Karpas-422 (cell line): ENCODE measurements at regions not wholly inside any gene's neighbourhood (a gene's known extent, or its start where the extent isn't known, plus 50 kb on each side); places are given as distances from the start of the nearest gene placed in this dataset.
"Not testable (repeated sequence)": the region's sequence is repeated elsewhere in the genome, so short reads cannot be mapped to it uniquely, and the experiment has no call there.

Source experiments
- DNase-seq: peaks from one replicate; pipeline ENCODE4 v3.0.0-alpha.2; 2015
- H2AFZ ChIP-seq: fragments of 200-600 bp; sonication (generic); 2 replicates; pipeline ENCODE4 v1.6.1; 2014; ENCODE audit warnings: antibody characterized with exemption, low read length, mixed read lengths
- H3K27ac ChIP-seq: fragments of 200-600 bp; sonication (generic); 2 replicates; pipeline ENCODE4 v1.5.1; 2014; ENCODE audit warnings: mild to moderate bottlenecking, low read length, moderate library complexity
- H3K27me3 ChIP-seq: fragments of 200-600 bp; sonication (generic); 2 replicates; pipeline ENCODE4 v1.6.1; 2014; ENCODE audit warnings: low read length, mixed read lengths
- H3K36me3 ChIP-seq: fragments of 200-600 bp; sonication (generic); 2 replicates; pipeline ENCODE4 v1.6.1; 2014; ENCODE audit warnings: low read length, mixed read lengths; ENCODE audit not compliant: insufficient read depth
- H3K4me1 ChIP-seq: fragments of 200-600 bp; sonication (generic); 2 replicates; pipeline ENCODE4 v1.6.1; 2014; ENCODE audit warnings: mild to moderate bottlenecking, low read length, mixed read lengths
- H3K4me2 ChIP-seq: fragments of 200-600 bp; sonication (generic); 2 replicates; pipeline ENCODE4 v1.6.1; 2014; ENCODE audit warnings: low read length, low read depth, mild to moderate bottlenecking; ENCODE audit not compliant: poor library complexity, severe bottlenecking
- H3K4me3 ChIP-seq: fragments of 200-600 bp; sonication (generic); 2 replicates; pipeline ENCODE4 v1.5.1; 2014; ENCODE audit warnings: mild to moderate bottlenecking, antibody characterized with exemption, low read length, mixed read lengths
- H3K79me2 ChIP-seq: fragments of 200-600 bp; sonication (generic); 2 replicates; pipeline ENCODE4 v1.6.1; 2014; ENCODE audit warnings: mild to moderate bottlenecking, low read length, mixed read lengths
- H3K9ac ChIP-seq: fragments of 200-600 bp; sonication (generic); 2 replicates; pipeline ENCODE4 v1.6.0; 2014; ENCODE audit warnings: low read length
- H3K9me2 ChIP-seq: fragments of 200-600 bp; sonication (generic), shearing (Covaris generic); replicated peaks from 2 replicates; pipeline ENCODE4 v1.6.0; 2014; ENCODE audit warnings: mild to moderate bottlenecking, low read length, moderate library complexity; ENCODE audit not compliant: insufficient read depth
- H3K9me3 ChIP-seq: fragments of 300-700, 200-600 bp; sonication (generic); 2 replicates; pipeline ENCODE4 v1.6.1; 2014; ENCODE audit warnings: low read length, mixed read lengths
- H4K20me1 ChIP-seq: fragments of 200-600 bp; sonication (generic); 2 replicates; pipeline ENCODE4 v1.6.1; 2014; ENCODE audit warnings: mild to moderate bottlenecking, antibody characterized with exemption, low read length, low read depth; ENCODE audit not compliant: insufficient read depth

GRCh38 chr10:42690449-42691360 is 52.3 kb upstream of the ZNF33B start:
- Histone ChIP-seq H3K79me2 (no peaks in the 10 kb centered on the region), H2AFZ (no peak overlapping the region)

GRCh38 chr10:42691361-42692120 is 53.2 kb upstream of the ZNF33B start:
- Histone ChIP-seq H3K9me2 (no peaks in the 10 kb centered on the region), H2AFZ (no peak overlapping the region), H3K4me1 (no peaks in the 10 kb centered on the region), H3K4me2 (no peak overlapping the region), H3K79me2 (no peaks in the 10 kb centered on the region), H3K9ac (no peak overlapping the region), H3K9me3 (no peaks in the 10 kb centered on the region), H3K27ac (no peak overlapping the region), H3K36me3 (no peaks in the 10 kb centered on the region), H4K20me1 (no peaks in the 10 kb centered on the region), H3K27me3 (no peaks in the 10 kb centered on the region), H3K4me3 (no peak overlapping the region)
- no peak for DNase-seq

More at GRCh38 chr10:42690449-42691360, 52.3 kb upstream of the ZNF33B start:
- Histone ChIP-seq H3K9me3 (no peaks in the 10 kb centered on the region), H3K4me3 (no peak overlapping the region), H3K9me2 (no peaks in the 10 kb centered on the region), H3K36me3 (no peaks in the 10 kb centered on the region), H4K20me1 (no peaks in the 10 kb centered on the region), H3K9ac (no peak overlapping the region), H3K4me2 (no peak overlapping the region), H3K4me1 (no peaks in the 10 kb centered on the region), H3K27ac (no peak overlapping the region), H3K27me3 (no peaks in the 10 kb centered on the region)
- DNase-seq = peak; percentile 67

GRCh38 chr10:42697926-42698325 is 59.6 kb upstream of the ZNF33B start:
- Histone ChIP-seq H3K9me2 (no peaks in the 10 kb centered on the region), H3K36me3 (no peaks in the 10 kb centered on the region), H3K9ac (no peak overlapping the region), H3K9me3 (no peaks in the 10 kb centered on the region), H3K4me1 (no peaks in the 10 kb centered on the region; the same call in 1 of the 2 replicates), H3K27me3 (no peaks in the 10 kb centered on the region), H3K79me2 (no peaks in the 10 kb centered on the region), H3K4me3 (no peak overlapping the region), H3K4me2 (no peak overlapping the region), H4K20me1 (no peaks in the 10 kb centered on the region), H2AFZ (no peak overlapping the region), H3K27ac (no peak overlapping the region)
- no peak for DNase-seq

- H3K36me3 ChIP-seq = no peaks in the 10 kb centered on the region
- no peak overlapping the region for H2AFZ ChIP-seq
- no peaks in the 10 kb centered on the region for H3K9me2 ChIP-seq
- no peak overlapping the region for H3K4me2 ChIP-seq
- no peak overlapping the region for H3K4me3 ChIP-seq
- H3K4me1 ChIP-seq = no peaks in the 10 kb centered on the region
- no peaks in the 10 kb centered on the region for H3K27me3 ChIP-seq
- no peak overlapping the region for H3K27ac ChIP-seq
- no peaks in the 10 kb centered on the region for H4K20me1 ChIP-seq
- H3K79me2 ChIP-seq = no peaks in the 10 kb centered on the region
- no peaks in the 10 kb centered on the region for H3K9me3 ChIP-seq
- DNase-seq = no peak
- no peak overlapping the region for H3K9ac ChIP-seq
Observed at GRCh38 chr10:42707234-42707633, 68.9 kb upstream of the ZNF33B start.

GRCh38 chr10:42719339-42719738 is 63.3 kb upstream of the BMS1 start:
- not testable (repeated sequence) for H3K4me1 ChIP-seq, H3K9me2 ChIP-seq, DNase-seq, H3K9me3 ChIP-seq, H3K27me3 ChIP-seq, H3K9ac ChIP-seq, H3K36me3 ChIP-seq, H3K79me2 ChIP-seq, H3K4me3 ChIP-seq, H4K20me1 ChIP-seq, H2AFZ ChIP-seq, H3K4me2 ChIP-seq, H3K27ac ChIP-seq

- H3K27me3 ChIP-seq = no peaks in the 10 kb centered on the region
- H3K79me2 ChIP-seq = no peaks in the 10 kb centered on the region
- H3K9me3 ChIP-seq = no peaks in the 10 kb centered on the region
- no peaks in the 10 kb centered on the region for H3K4me1 ChIP-seq
- no peaks in the 10 kb centered on the region for H3K36me3 ChIP-seq
- H2AFZ ChIP-seq = no peak overlapping the region
- no peak for DNase-seq
- H4K20me1 ChIP-seq = no peaks in the 10 kb centered on the region
- H3K27ac ChIP-seq = no peak overlapping the region
- H3K4me2 ChIP-seq = no peak overlapping the region
- H3K4me3 ChIP-seq = no peak overlapping the region
- no peaks in the 10 kb centered on the region for H3K9me2 ChIP-seq
- no peak overlapping the region for H3K9ac ChIP-seq
Observed at GRCh38 chr10:42722575-42722974, 60.0 kb upstream of the BMS1 start.

GRCh38 chr10:42723549-42723948 is 59.0 kb upstream of the BMS1 start:
- H3K9ac ChIP-seq = not testable (repeated sequence)

GRCh38 chr10:42724660-42725059 is 57.9 kb upstream of the BMS1 start:
- H3K9ac ChIP-seq, H3K27me3 ChIP-seq, H3K27ac ChIP-seq, H3K9me3 ChIP-seq, H3K4me2 ChIP-seq, H2AFZ ChIP-seq, H3K36me3 ChIP-seq, DNase-seq, H3K9me2 ChIP-seq, H3K4me1 ChIP-seq, H3K79me2 ChIP-seq, H4K20me1 ChIP-seq, H3K4me3 ChIP-seq: not testable (repeated sequence)

More at GRCh38 chr10:42723549-42723948, 59.0 kb upstream of the BMS1 start:
- not testable (repeated sequence) for H3K27ac ChIP-seq, H3K4me2 ChIP-seq, H3K27me3 ChIP-seq, H3K9me3 ChIP-seq, H3K4me3 ChIP-seq, H4K20me1 ChIP-seq, H3K79me2 ChIP-seq, H3K4me1 ChIP-seq, DNase-seq, H3K36me3 ChIP-seq, H3K9me2 ChIP-seq, H2AFZ ChIP-seq
